ENCODE measurements at regions not wholly inside any gene's neighbourhood (a gene's known extent, or its start where the extent isn't known, plus 50 kb on each side); places are given as distances from the start of the nearest gene placed in this dataset.

- ChIA-PET CTCF (ENCODE audit: unreplicated experiment) (no interaction called here), POLR2A (no interaction called here)
- intact Hi-C loops (cut with micrococcal nuclease; ENCODE audit: unreplicated experiment): no loop called here
- no peaks in the 10 kb centered on the region for H3K79me2 ChIP-seq (ENCODE audit: insufficient read depth, low read depth, low read length)
- no peaks in the 10 kb centered on the region for H3K9me3 ChIP-seq (ENCODE audit: low read length)
- no peak overlapping the region for H2AFZ ChIP-seq (ENCODE audit: low read length)
- H3K9me2 ChIP-seq (ENCODE audit: insufficient read depth, low read length): no peaks in the 10 kb centered on the region
- no peak overlapping the region for H3K27ac ChIP-seq (ENCODE audit: low read depth, low read length, poor library complexity, severe bottlenecking)
- no peaks in the 10 kb centered on the region for H4K20me1 ChIP-seq (ENCODE audit: insufficient read depth, low read length)
- TF ChIP-seq EZH2phosphoT487 (IDR thresholded peaks at IDR 0.05; ENCODE audit: borderline replicate concordance, low read depth, low read length) (no peak), CTCF (conservative IDR thresholded peaks at IDR 0.05; ENCODE audit: low read length) (no peak)
- H3K36me3 ChIP-seq (ENCODE audit: insufficient read depth, low read length): no peaks in the 10 kb centered on the region
- no peaks in the 10 kb centered on the region for H3K4me1 ChIP-seq (ENCODE audit: insufficient read depth, low read length, poor library complexity, severe bottlenecking)
- H3K4me2 ChIP-seq (ENCODE audit: low read length): no peak overlapping the region
- DNase-seq (ENCODE audit: low spot score): no peak
- no TSS peak for BruUV-seq (replicated peaks)
- H3K4me3 ChIP-seq (ENCODE audit: low read depth, low read length, poor library complexity, severe bottlenecking): no peak overlapping the region
Measured at GRCh38 chr4:111556141-111556781, 589.0 kb upstream of the FAM241A start.

- CTCF ChIA-PET (ENCODE audit: unreplicated experiment): no interaction called here
- POLR2A ChIA-PET: interaction anchor here (0.6 kb wide), 1 partner anchor 92 kb away, joined by 4 read pairs; no protein-coding TSS in a partner anchor
- BruUV-seq (replicated peaks): no TSS peak
Measured at GRCh38 chr4:111556851-111557250, 588.4 kb upstream of the FAM241A start.

More at GRCh38 chr4:111556851-111557250, 588.4 kb upstream of the FAM241A start:
- Histone ChIP-seq H3K4me2 (ENCODE audit: low read length) (no peak overlapping the region), H3K9me3 (ENCODE audit: low read length) (no peaks in the 10 kb centered on the region), H3K4me3 (ENCODE audit: low read depth, low read length, poor library complexity, severe bottlenecking) (no peak overlapping the region), H4K20me1 (ENCODE audit: insufficient read depth, low read length) (no peaks in the 10 kb centered on the region), H3K4me1 (ENCODE audit: insufficient read depth, low read length, poor library complexity, severe bottlenecking) (no peaks in the 10 kb centered on the region), H3K79me2 (ENCODE audit: insufficient read depth, low read depth, low read length) (no peaks in the 10 kb centered on the region), H3K27ac (ENCODE audit: low read depth, low read length, poor library complexity, severe bottlenecking) (no peak overlapping the region), H2AFZ (ENCODE audit: low read length) (no peak overlapping the region), H3K36me3 (ENCODE audit: insufficient read depth, low read length) (no peaks in the 10 kb centered on the region), H3K9me2 (ENCODE audit: insufficient read depth, low read length) (no peaks in the 10 kb centered on the region)
- TF ChIP-seq CTCF (conservative IDR thresholded peaks at IDR 0.05; ENCODE audit: low read length) (no peak), EZH2phosphoT487 (IDR thresholded peaks at IDR 0.05; ENCODE audit: borderline replicate concordance, low read depth, low read length) (no peak)
- intact Hi-C loops (cut with micrococcal nuclease; ENCODE audit: unreplicated experiment): no loop called here
- DNase-seq (ENCODE audit: low spot score): no peak

Data from OCI-LY7 (cell line).